T-helper 2 cell treated with Interferon-gamma antibody and Interleukin-4, amounts not matched to agents 5 μg/mL and 100 μg/mL, for 36 hours (primary cell): ENCODE measurements at regions not wholly inside any gene's neighbourhood (a gene's known extent, or its start where the extent isn't known, plus 50 kb on each side); places are given as distances from the start of the nearest gene placed in this dataset.

Source experiments
- DNase-seq: peaks from one replicate; pipeline ENCODE4 v3.0.0; 2021; ENCODE audit warnings: low spot score
- H3K27ac Mint-ChIP-seq: one replicate; pipeline ENCODE4 v1.8.0; 2021; ENCODE audit warnings: mild to moderate bottlenecking, mixed read lengths
- H3K27me3 Mint-ChIP-seq: one replicate; pipeline ENCODE4 v1.8.0; 2021; ENCODE audit warnings: low read depth, mixed read lengths
- H3K36me3 Mint-ChIP-seq: one replicate; pipeline ENCODE4 v1.8.0; 2021; ENCODE audit warnings: low read depth, mixed read lengths
- H3K4me1 Mint-ChIP-seq: one replicate; pipeline ENCODE4 v1.8.0; 2021; ENCODE audit warnings: low read depth, mixed read lengths
- H3K4me3 Mint-ChIP-seq: one replicate; pipeline ENCODE4 v1.8.0; 2022; ENCODE audit warnings: mild to moderate bottlenecking, moderate library complexity, mixed read lengths
- H3K9me3 Mint-ChIP-seq: one replicate; pipeline ENCODE4 v1.8.0; 2021; ENCODE audit warnings: mixed read lengths

- H3K9me3 Mint-ChIP-seq, result no peaks in the 10 kb centered on the region
- H3K27ac Mint-ChIP-seq, result no peak overlapping the region
- H3K4me3 Mint-ChIP-seq, result no peak overlapping the region
- H3K27me3 Mint-ChIP-seq, result no peaks in the 10 kb centered on the region
- no peaks in the 10 kb centered on the region for H3K4me1 Mint-ChIP-seq
- no peaks in the 10 kb centered on the region for H3K36me3 Mint-ChIP-seq
- no peak for DNase-seq
These were observed 125.8 kb upstream of the ZNF366 start for GRCh38 chr5:72633041-72633445.

DNA sequence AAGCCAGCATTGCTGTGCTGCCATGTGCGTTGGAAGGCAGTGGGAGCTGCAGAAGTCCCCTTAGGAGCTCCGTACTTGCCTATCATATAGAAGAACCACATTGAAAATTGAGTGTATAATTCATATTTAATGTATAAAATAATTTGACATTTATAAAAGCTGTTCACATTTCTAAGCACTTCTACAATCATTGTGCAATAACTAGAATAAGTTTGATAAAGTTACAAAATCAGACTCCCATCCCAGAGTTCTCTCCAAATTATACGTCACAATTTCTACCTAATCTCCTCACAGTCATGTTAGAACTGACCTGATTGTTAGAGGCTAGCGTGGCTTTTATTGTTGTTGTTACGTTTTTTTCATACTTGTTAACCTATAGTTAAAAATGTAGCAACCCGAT is 123.5 kb upstream of the ZNF366 start:
- H3K27ac Mint-ChIP-seq, result no peak overlapping the region
- no peaks in the 10 kb centered on the region for H3K36me3 Mint-ChIP-seq
- H3K27me3 Mint-ChIP-seq, result peaks cover 2% of the 10 kb centered on the region
- no peaks in the 10 kb centered on the region for H3K9me3 Mint-ChIP-seq
- H3K4me3 Mint-ChIP-seq, result no peak overlapping the region
- H3K4me1 Mint-ChIP-seq, result no peaks in the 10 kb centered on the region
- DNase-seq, result no peak

DNA sequence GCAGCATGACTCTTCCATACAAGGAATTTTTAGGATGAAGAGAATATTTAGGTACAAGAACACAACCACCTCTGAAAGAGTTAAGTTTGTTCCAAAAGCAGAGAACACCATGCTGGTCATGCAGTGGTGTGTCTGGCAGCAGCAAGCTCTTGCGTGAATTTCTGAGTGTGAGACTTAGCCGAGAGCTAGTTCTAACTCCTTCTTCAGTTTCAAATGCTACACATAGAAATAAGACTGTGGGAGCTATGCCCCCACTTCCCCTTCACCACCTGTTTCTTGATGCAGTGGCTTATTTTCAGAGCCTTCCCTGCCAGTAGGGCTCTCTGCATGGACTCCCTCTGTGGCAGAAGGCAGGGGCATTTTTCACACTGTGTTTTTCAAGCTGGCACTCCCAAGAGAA is 122.9 kb upstream of the ZNF366 start:
- no peaks in the 10 kb centered on the region for H3K36me3 Mint-ChIP-seq
- no peaks in the 10 kb centered on the region for H3K4me1 Mint-ChIP-seq
- H3K4me3 Mint-ChIP-seq, result no peak overlapping the region
- H3K27ac Mint-ChIP-seq, result no peak overlapping the region
- H3K9me3 Mint-ChIP-seq, result no peaks in the 10 kb centered on the region
- DNase-seq, result no peak
- H3K27me3 Mint-ChIP-seq, result peaks cover 2% of the 10 kb centered on the region

- no peaks in the 10 kb centered on the region for H3K9me3 Mint-ChIP-seq
- H3K4me3 Mint-ChIP-seq, result no peak overlapping the region
- no peaks in the 10 kb centered on the region for H3K36me3 Mint-ChIP-seq
These were observed 121.7 kb upstream of the ZNF366 start for GRCh38 chr5:72628771-72629371.

DNA sequence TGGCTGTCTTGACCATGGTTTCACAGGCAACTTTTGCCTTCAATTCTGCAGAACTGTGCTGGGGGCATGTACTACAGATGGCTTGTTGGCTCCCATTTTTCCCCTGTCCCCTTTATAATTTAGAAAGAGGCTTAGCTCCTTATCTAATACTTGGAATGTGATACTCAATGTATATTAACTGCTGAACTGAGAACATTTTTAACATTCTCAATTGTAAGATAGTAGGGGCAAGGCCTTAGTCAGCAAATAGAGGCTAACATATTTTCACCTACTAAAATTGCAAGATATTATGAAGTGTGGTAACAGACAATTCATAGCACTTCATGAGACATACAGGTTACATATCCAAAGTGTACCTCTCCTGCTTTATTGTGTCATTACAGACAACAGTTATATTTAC is 118.1 kb upstream of the ZNF366 start:
- Mint-ChIP-seq H3K27ac (no peak overlapping the region), H3K4me1 (no peaks in the 10 kb centered on the region), H3K9me3 (no peaks in the 10 kb centered on the region), H3K27me3 (peaks cover 2% of the 10 kb centered on the region), H3K36me3 (no peaks in the 10 kb centered on the region), H3K4me3 (no peak overlapping the region)
- DNase-seq, result no peak

More at GRCh38 chr5:72628771-72629371, 121.7 kb upstream of the ZNF366 start:
- no peaks in the 10 kb centered on the region for H3K4me1 Mint-ChIP-seq
- DNase-seq, result no peak
- peaks cover 2% of the 10 kb centered on the region for H3K27me3 Mint-ChIP-seq
- no peak overlapping the region for H3K27ac Mint-ChIP-seq

DNA sequence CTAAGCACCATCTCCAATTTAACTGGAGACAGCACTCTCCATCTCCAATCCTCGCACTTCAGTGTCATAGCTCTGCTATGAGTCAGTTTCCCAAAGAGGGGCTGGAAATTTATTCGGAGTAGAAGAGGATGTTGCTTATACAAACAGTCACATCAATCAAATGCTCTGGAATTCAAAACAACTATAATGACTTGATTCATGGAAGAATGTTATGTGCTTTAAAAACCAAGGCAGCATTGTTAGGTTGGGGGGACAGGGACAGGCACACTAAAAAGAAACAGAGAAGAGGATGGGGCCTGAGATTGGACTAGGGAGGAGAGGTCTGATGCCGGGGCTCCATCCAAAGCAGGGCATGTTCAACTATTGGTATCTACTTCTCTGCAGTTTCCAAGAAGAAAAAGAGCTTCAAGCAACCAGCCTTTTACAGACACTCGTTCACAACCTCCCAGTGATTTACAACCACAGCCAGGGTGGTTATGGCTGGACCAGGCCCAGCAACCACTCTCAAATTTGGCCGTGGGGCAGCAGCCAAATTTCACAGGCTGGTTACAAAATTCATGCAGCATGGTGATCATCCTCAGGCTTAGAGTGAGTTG is 117.5 kb upstream of the ZNF366 start:
- Mint-ChIP-seq H3K27ac (no peak overlapping the region), H3K4me1 (no peaks in the 10 kb centered on the region), H3K27me3 (peaks cover 2% of the 10 kb centered on the region), H3K36me3 (no peaks in the 10 kb centered on the region), H3K4me3 (no peak overlapping the region), H3K9me3 (no peaks in the 10 kb centered on the region)
- DNase-seq, result no peak

DNA sequence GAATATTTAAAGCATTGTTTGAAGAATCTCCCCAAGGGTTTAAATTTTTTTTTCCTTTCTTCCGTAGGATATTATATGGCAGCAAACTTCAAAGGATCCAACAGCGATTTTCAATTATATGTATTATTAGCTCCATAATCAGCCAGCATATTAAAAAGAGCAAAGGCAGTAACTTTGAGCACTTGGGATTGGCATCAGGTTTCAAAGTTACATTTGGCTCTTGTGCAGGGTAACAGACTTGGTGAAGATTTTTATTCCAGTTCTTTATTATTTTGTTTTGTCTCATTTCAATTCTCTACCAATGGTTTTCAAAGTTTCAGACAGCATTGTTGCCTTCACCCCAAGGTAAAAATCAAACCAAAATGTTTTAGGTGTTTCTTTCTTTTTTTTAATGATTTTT is 116.7 kb upstream of the ZNF366 start:
- peaks cover 2% of the 10 kb centered on the region for H3K27me3 Mint-ChIP-seq
- H3K9me3 Mint-ChIP-seq, result no peaks in the 10 kb centered on the region
- no peaks in the 10 kb centered on the region for H3K4me1 Mint-ChIP-seq
- no peak overlapping the region for H3K27ac Mint-ChIP-seq
- DNase-seq, result no peak
- no peaks in the 10 kb centered on the region for H3K36me3 Mint-ChIP-seq
- H3K4me3 Mint-ChIP-seq, result no peak overlapping the region

DNA sequence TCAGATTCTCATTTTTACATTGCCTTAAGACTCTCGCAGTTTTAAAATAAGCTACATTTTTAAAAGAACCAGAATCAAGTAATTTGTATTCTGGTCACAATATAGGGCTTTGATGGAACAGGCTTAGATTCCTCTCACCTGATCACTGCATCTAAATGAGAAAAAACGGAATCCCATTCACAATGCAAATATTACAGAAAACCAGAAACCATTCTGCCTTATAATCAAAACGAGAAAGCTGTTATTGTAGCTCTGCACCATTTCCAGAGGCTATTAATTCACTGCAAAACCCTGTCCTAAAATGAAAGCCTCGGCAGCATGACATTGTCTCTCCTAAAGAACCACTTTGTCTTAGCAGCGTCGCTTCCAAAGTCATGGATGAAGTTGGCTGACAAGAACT is 116.1 kb upstream of the ZNF366 start:
- DNase-seq, result no peak
- no peaks in the 10 kb centered on the region for H3K36me3 Mint-ChIP-seq
- no peaks in the 10 kb centered on the region for H3K4me1 Mint-ChIP-seq
- no peak overlapping the region for H3K27ac Mint-ChIP-seq
- no peak overlapping the region for H3K4me3 Mint-ChIP-seq
- H3K9me3 Mint-ChIP-seq, result no peaks in the 10 kb centered on the region
- peaks cover 2% of the 10 kb centered on the region for H3K27me3 Mint-ChIP-seq

GRCh38 chr5:72622170-72622760 is 115.1 kb upstream of the ZNF366 start:
- Mint-ChIP-seq H3K36me3 (no peaks in the 10 kb centered on the region), H3K27me3 (peaks cover 4% of the 10 kb centered on the region), H3K27ac (no peak overlapping the region), H3K4me1 (no peaks in the 10 kb centered on the region), H3K4me3 (no peak overlapping the region), H3K9me3 (no peaks in the 10 kb centered on the region)
- DNase-seq, result no peak

GRCh38 chr5:72621576-72621975 is 114.4 kb upstream of the ZNF366 start:
- DNase-seq, result no peak
- Mint-ChIP-seq H3K36me3 (no peaks in the 10 kb centered on the region), H3K27ac (no peak overlapping the region), H3K4me3 (no peak overlapping the region), H3K4me1 (no peaks in the 10 kb centered on the region), H3K9me3 (no peaks in the 10 kb centered on the region), H3K27me3 (peaks cover 5% of the 10 kb centered on the region)

- DNase-seq, result no peak
- no peak overlapping the region for H3K27ac Mint-ChIP-seq
- H3K9me3 Mint-ChIP-seq, result no peaks in the 10 kb centered on the region
- no peaks in the 10 kb centered on the region for H3K36me3 Mint-ChIP-seq
- H3K4me3 Mint-ChIP-seq, result no peak overlapping the region
- H3K27me3 Mint-ChIP-seq, result peaks cover 3% of the 10 kb centered on the region
- H3K4me1 Mint-ChIP-seq, result no peaks in the 10 kb centered on the region
These were observed 112.5 kb upstream of the ZNF366 start for GRCh38 chr5:72619677-72620076.

GRCh38 chr5:72619251-72619650 is 112.0 kb upstream of the ZNF366 start:
- H3K27me3 Mint-ChIP-seq, result peaks cover 3% of the 10 kb centered on the region
- DNase-seq, result no peak
- H3K27ac Mint-ChIP-seq, result no peak overlapping the region
- H3K9me3 Mint-ChIP-seq, result no peaks in the 10 kb centered on the region
- H3K36me3 Mint-ChIP-seq, result no peaks in the 10 kb centered on the region
- no peaks in the 10 kb centered on the region for H3K4me1 Mint-ChIP-seq
- no peak overlapping the region for H3K4me3 Mint-ChIP-seq

DNA sequence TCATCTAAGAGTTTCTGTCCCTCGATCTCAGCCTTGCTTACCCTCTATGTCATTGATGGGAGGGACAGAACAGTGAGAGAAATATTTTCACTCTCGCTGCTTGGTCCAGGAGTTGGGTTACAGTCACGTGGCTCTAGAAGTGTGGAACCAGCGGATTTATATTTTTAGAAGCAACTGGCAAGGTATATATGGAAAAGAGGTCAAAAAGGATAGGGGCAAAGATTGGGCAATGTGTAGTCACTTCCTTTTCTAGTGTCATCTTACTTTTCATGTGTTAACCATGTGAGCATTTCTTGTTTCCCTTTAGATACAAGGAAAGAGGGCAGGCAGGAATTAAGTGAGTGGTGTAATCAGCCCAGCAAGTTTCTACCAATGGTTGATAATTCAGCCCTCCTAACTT is 111.5 kb upstream of the ZNF366 start:
- Mint-ChIP-seq H3K4me3 (no peak overlapping the region), H3K36me3 (no peaks in the 10 kb centered on the region), H3K4me1 (no peaks in the 10 kb centered on the region), H3K9me3 (no peaks in the 10 kb centered on the region), H3K27me3 (peaks cover 3% of the 10 kb centered on the region), H3K27ac (no peak overlapping the region)
- DNase-seq, result no peak

DNA sequence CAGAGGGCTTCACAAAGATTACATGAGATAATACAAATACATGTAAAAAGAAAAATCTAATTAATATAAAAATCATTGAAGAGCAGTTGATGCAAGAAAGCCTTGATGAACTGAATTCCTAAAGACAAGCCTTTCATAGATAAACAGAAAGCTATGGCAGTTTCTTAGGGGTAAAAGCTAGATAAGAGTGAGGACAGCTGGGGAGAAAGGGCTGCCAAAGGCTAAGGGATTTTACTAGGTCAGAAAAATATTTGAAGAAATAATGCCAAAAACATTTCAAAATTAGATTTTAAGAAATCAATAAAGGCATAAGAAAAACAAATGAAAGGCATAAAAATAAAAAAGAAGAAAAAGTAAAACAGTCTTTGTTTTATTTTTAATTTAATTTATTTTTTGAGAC is 107.9 kb upstream of the ZNF366 start:
- H3K9me3 Mint-ChIP-seq, result no peaks in the 10 kb centered on the region
- H3K4me1 Mint-ChIP-seq, result no peaks in the 10 kb centered on the region
- H3K27ac Mint-ChIP-seq, result no peak overlapping the region
- no peaks in the 10 kb centered on the region for H3K36me3 Mint-ChIP-seq
- H3K4me3 Mint-ChIP-seq, result no peak overlapping the region
- no peak for DNase-seq
- H3K27me3 Mint-ChIP-seq, result peaks cover 11% of the 10 kb centered on the region

DNA sequence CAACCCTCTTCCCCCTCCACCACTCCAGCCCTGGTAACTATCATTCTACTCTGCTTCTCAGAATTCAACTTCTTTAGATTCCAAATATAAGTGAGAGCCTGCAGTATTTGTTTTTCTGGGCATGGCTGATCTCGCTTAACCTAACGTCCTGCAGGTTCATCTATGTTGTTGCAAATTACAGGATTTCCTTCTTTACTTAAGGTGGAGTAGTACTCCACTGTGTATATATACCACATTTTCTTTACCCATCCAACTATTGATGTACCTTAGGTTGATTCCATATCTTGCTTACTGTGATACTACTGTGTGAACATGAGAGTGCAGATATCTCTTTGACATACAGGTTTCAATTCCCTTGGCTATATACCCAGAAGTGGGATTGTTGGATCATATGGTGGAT is 106.3 kb upstream of the ZNF366 start:
- no peak overlapping the region for H3K27ac Mint-ChIP-seq
- H3K4me1 Mint-ChIP-seq, result no peaks in the 10 kb centered on the region
- no peaks in the 10 kb centered on the region for H3K9me3 Mint-ChIP-seq
- no peak overlapping the region for H3K4me3 Mint-ChIP-seq
- DNase-seq, result no peak
- H3K36me3 Mint-ChIP-seq, result no peaks in the 10 kb centered on the region
- H3K27me3 Mint-ChIP-seq, result peaks cover 16% of the 10 kb centered on the region
